B cell (primary cell): ENCODE measurements at regions not wholly inside any gene's neighbourhood (a gene's known extent, or its start where the extent isn't known, plus 50 kb on each side); places are given as distances from the start of the nearest gene placed in this dataset.

Experiments
- ATAC-seq: fragments of 200-7000 bp; cut with Tn5 transposase; one replicate; pipeline ENCODE4 v1.10.0; 2021; ENCODE audit warnings: low read depth, mild to moderate bottlenecking, moderate number of reproducible peaks, moderate library complexity
- CTCF ChIA-PET: fragments of 350-600 bp; sonication (Branson Sonifier 250); formaldehyde crosslinking; loops from one replicate; lab custom pipeline; 2021; ENCODE audit warnings: antibody characterized with exemption, inconsistent platforms; lab: Charles Lee
- POLR2A ChIA-PET: fragments of 350-600 bp; sonication (Branson Sonifier 250); formaldehyde crosslinking; loops from one replicate; lab custom pipeline; 2021; ENCODE audit warnings: antibody characterized with exemption; lab: Charles Lee
- DNase-seq: peaks from one replicate; pipeline ENCODE4 v3.0.0; 2013
- H2AFZ ChIP-seq: 2 replicates; pipeline ENCODE4 v1.6.1; 2012; ENCODE audit warnings: mild to moderate bottlenecking, low read depth, low read length; ENCODE audit not compliant: insufficient read depth, poor library complexity, severe bottlenecking
- H3K27ac ChIP-seq, 2 donors: 1 replicate in 1 of 2; 2 replicates in 1 of 2; pipeline ENCODE4 v1.5.1; 2012 to 2013; ENCODE audit warnings: low read length in 2 of 2, mild to moderate bottlenecking in 2 of 2, moderate library complexity in 1 of 2
- H3K27me3 ChIP-seq, 4 experiments: fragments of 200-600 bp in 1 of 4; sonication (generic) in 1 of 4; replicated peaks in 1 of 4; 1 replicate in 2 of 4; 2 replicates in 2 of 4; pipeline versions ENCODE4 v1.6.1 to v1.7.0; 2013 to 2016; ENCODE audit warnings: low read length in 3 of 4, mild to moderate bottlenecking in 2 of 4, mixed read lengths in 1 of 4, moderate library complexity in 1 of 4; ENCODE audit not compliant: insufficient read depth in 4 of 4, control insufficient read depth in 3 of 4; ENCODE audit errors: control extremely low read depth in 1 of 4
- H3K36me3 ChIP-seq, 2 experiments: replicated peaks in 1 of 2; 1 replicate in 1 of 2; 2 replicates in 1 of 2; pipeline versions ENCODE4 v1.6.1 to v1.7.1; 2013; ENCODE audit warnings: low read length in 1 of 2; ENCODE audit not compliant: insufficient read depth in 2 of 2, control insufficient read depth in 1 of 2; ENCODE audit errors: control extremely low read depth in 1 of 2, extremely low read depth in 1 of 2
- H3K4me1 ChIP-seq, 2 donors: fragments of 200-600 bp in 1 of 2; sonication (generic) in 1 of 2; 1 replicate in 1 of 2; 2 replicates in 1 of 2; pipeline versions ENCODE4 v1.5.1 to v1.6.1; 2013 to 2017; ENCODE audit warnings: low read length in 2 of 2; ENCODE audit not compliant: control insufficient read depth in 2 of 2, insufficient read depth in 2 of 2
- H3K4me2 ChIP-seq: replicated peaks from 2 replicates; pipeline ENCODE3; 2012; ENCODE audit warnings: mild to moderate bottlenecking, low read depth, low read length; ENCODE audit not compliant: poor library complexity, severe bottlenecking
- H3K4me3 ChIP-seq, 5 experiments: fragments of 200-600 bp in 1 of 5; sonication (generic) in 1 of 5; 1 replicate in 3 of 5; 2 replicates in 2 of 5; pipeline versions ENCODE4 v1.5.1 to v1.7.0; 2011 to 2016; ENCODE audit warnings: low read length in 4 of 5, mild to moderate bottlenecking in 4 of 5, low read depth in 2 of 5, control low read depth in 1 of 5, moderate library complexity in 1 of 5; ENCODE audit not compliant: insufficient read depth in 1 of 5; ENCODE audit errors: control extremely low read depth in 1 of 5, extremely low read depth in 1 of 5
- H3K79me2 ChIP-seq: fragments of 200-600 bp; sonication (generic); one replicate; pipeline ENCODE4 v1.6.0; 2016; ENCODE audit warnings: low read length; ENCODE audit not compliant: control insufficient read depth, insufficient read depth
- H3K9ac ChIP-seq: fragments of 200-600 bp; sonication (generic); 2 replicates; pipeline ENCODE4 v1.6.1; 2017; ENCODE audit warnings: mild to moderate bottlenecking, low read length, moderate library complexity
- H3K9me3 ChIP-seq, 3 donors: one replicate each; pipeline versions ENCODE4 v1.6.1 to v1.7.1; 2013; ENCODE audit warnings: low read length in 2 of 3; ENCODE audit not compliant: control insufficient read depth in 2 of 3, insufficient read depth in 1 of 3; ENCODE audit errors: control extremely low read depth in 1 of 3
- H4K20me1 ChIP-seq: 2 replicates; pipeline ENCODE4 v1.6.0; 2012; ENCODE audit warnings: mild to moderate bottlenecking, low read length; ENCODE audit not compliant: insufficient read depth, control insufficient read depth, poor library complexity, severe bottlenecking
- H3K27ac Mint-ChIP-seq: one replicate; pipeline ENCODE4 v1.8.0; 2021; ENCODE audit warnings: mixed read lengths
- H3K27me3 Mint-ChIP-seq: one replicate; pipeline ENCODE4 v1.8.0; 2021; ENCODE audit warnings: mixed read lengths
- H3K4me1 Mint-ChIP-seq: one replicate; pipeline ENCODE4 v1.8.0; 2021; ENCODE audit warnings: mixed read lengths
- H3K4me3 Mint-ChIP-seq: one replicate; pipeline ENCODE4 v1.8.0; 2021; ENCODE audit warnings: mixed read lengths
- H3K9me3 Mint-ChIP-seq: one replicate; pipeline ENCODE4 v1.8.0; 2022; ENCODE audit warnings: mixed read lengths; ENCODE audit not compliant: insufficient read depth
- CTCF ChIP-seq: fragments of 200-600 bp; IDR thresholded peaks from one replicate; pipeline ENCODE4 v1.8.0; 2022; ENCODE audit warnings: antibody characterized with exemption, mild to moderate bottlenecking
- EZH2 ChIP-seq: IDR thresholded peaks from 2 replicates; pipeline ENCODE4 v1.6.1; 2012; ENCODE audit warnings: borderline replicate concordance, low read depth, mild to moderate bottlenecking, moderate library complexity, low read length; ENCODE audit not compliant: insufficient read depth, poor library complexity, severe bottlenecking
- WGBS: methylation state at CpG from one replicate; pipeline ENCODE4 v1.1.5; 2013; ENCODE audit warnings: missing lambda C conversion rate; ENCODE audit not compliant: insufficient coverage; 5-methylcytosine and 5-hydroxymethylcytosine counted together
- intact Hi-C: fragments of 100-400 bp; cut with micrococcal nuclease; formaldehyde crosslinking; loops from one replicate; pipeline ENCODE4 v1.10.0; 2022

GRCh38 chr6:78597966-78598365 lies 269.4 kb upstream of the IRAK1BP1 start:
- ATAC-seq (no peak), DNase-seq (no peak)
- no peaks in the 10 kb centered on the region for H3K4me1 Mint-ChIP-seq
- TF ChIP-seq CTCF (no peak), EZH2 (no peak)
- Histone ChIP-seq H3K27me3 (no peaks in the 10 kb centered on the region), H3K9ac (no peak overlapping the region), H2AFZ (no peak overlapping the region), H4K20me1 (no peaks in the 10 kb centered on the region), H3K4me2 (no peak overlapping the region), H3K79me2 (no peaks in the 10 kb centered on the region), H3K27ac (no peak overlapping the region), H3K4me3 (no peak overlapping the region), H3K4me1 (no peaks in the 10 kb centered on the region), H3K9me3 (no peaks in the 10 kb centered on the region), H3K36me3 (no peaks in the 10 kb centered on the region)
- no peaks in the 10 kb centered on the region for H3K27me3 Mint-ChIP-seq
- H3K4me3 Mint-ChIP-seq, result no peak overlapping the region
- intact Hi-C loops, result no loop called here
- H3K27ac Mint-ChIP-seq, result no peak overlapping the region
- ChIA-PET CTCF (no interaction called here), POLR2A (no interaction called here)
- no CpG with 5 or more reads among the region's 5 CpGs for WGBS
- no peaks in the 10 kb centered on the region for H3K9me3 Mint-ChIP-seq

- H3K27ac Mint-ChIP-seq, result no peak overlapping the region
- Histone ChIP-seq H3K27me3 (no peaks in the 10 kb centered on the region), H3K36me3 (no peaks in the 10 kb centered on the region), H3K4me2 (no peak overlapping the region), H3K27ac (no peak overlapping the region), H3K4me1 (no peaks in the 10 kb centered on the region), H3K9me3 (no peaks in the 10 kb centered on the region), H4K20me1 (no peaks in the 10 kb centered on the region), H3K79me2 (no peaks in the 10 kb centered on the region), H2AFZ (no peak overlapping the region), H3K4me3 (no peak overlapping the region), H3K9ac (no peak overlapping the region)
- H3K4me3 Mint-ChIP-seq, result no peak overlapping the region
- intact Hi-C loops, result no loop called here
- no peaks in the 10 kb centered on the region for H3K27me3 Mint-ChIP-seq
- no peaks in the 10 kb centered on the region for H3K4me1 Mint-ChIP-seq
- no peaks in the 10 kb centered on the region for H3K9me3 Mint-ChIP-seq
- WGBS, result 62% methylated on average over 1 of the region's 1 CpG
- no peak for ATAC-seq
- ChIA-PET CTCF (no interaction called here), POLR2A (no interaction called here)
- DNase-seq, result no peak
- TF ChIP-seq CTCF (no peak), EZH2 (no peak)
Measured at GRCh38 chr6:78598966-78599365, 268.4 kb upstream of the IRAK1BP1 start.
